ENCODE measurements at regions not wholly inside any gene's neighbourhood (a gene's known extent, or its start where the extent isn't known, plus 50 kb on each side); places are given as distances from the start of the nearest gene placed in this dataset.

- H4K20me1 ChIP-seq (ENCODE audit: insufficient read depth, low read length), result 0 out of 2 replicates have a peak, but pooled peaks cover 4% of the 10 kb centered on the region
- H3K27me3 ChIP-seq (ENCODE audit: low read depth, low read length), result peaks cover 76% of the 10 kb centered on the region
- H3K79me2 ChIP-seq (ENCODE audit: low read length), result no peaks in the 10 kb centered on the region
- H3K9ac ChIP-seq (ENCODE audit: low read length), result no peak overlapping the region
- H3K4me1 ChIP-seq (ENCODE audit: low read length), result peaks cover 18% of the 10 kb centered on the region
- no peaks in the 10 kb centered on the region for H3K9me3 ChIP-seq (ENCODE audit: insufficient read depth, low read length)
- peak overlapping the region; percentile 44 for H3K4me2 ChIP-seq (ENCODE audit: low read length)
- TF ChIP-seq CTCF (IDR thresholded peaks at IDR 0.05; ENCODE audit: low read depth, low read length) (no peak), EZH2phosphoT487 (IDR thresholded peaks at IDR 0.05; ENCODE audit: low read depth) (peak; percentile 44; the same call in 1 of the 2 replicates)
- H3K36me3 ChIP-seq (replicated peaks; ENCODE audit: low read depth, low read length), result no peaks in the 10 kb centered on the region
- H3K4me3 ChIP-seq (ENCODE audit: low read length), result no peak overlapping the region
- no peak overlapping the region for H2AFZ ChIP-seq (ENCODE audit: low read depth, low read length)
- no peak overlapping the region for H3K27ac ChIP-seq (ENCODE audit: low read length)
Observed at GRCh38 chr2:58350484-58350883, 109.4 kb upstream of the FANCL start.

- Histone ChIP-seq H4K20me1 (ENCODE audit: insufficient read depth, low read length) (0 out of 2 replicates have a peak, but pooled peaks cover 4% of the 10 kb centered on the region), H3K79me2 (ENCODE audit: low read length) (no peaks in the 10 kb centered on the region), H3K27ac (ENCODE audit: low read length) (no peak overlapping the region), H3K4me2 (ENCODE audit: low read length) (no peak overlapping the region), H2AFZ (ENCODE audit: low read depth, low read length) (no peak overlapping the region), H3K9me3 (ENCODE audit: insufficient read depth, low read length) (no peaks in the 10 kb centered on the region), H3K27me3 (ENCODE audit: low read depth, low read length) (peaks cover 60% of the 10 kb centered on the region), H3K4me1 (ENCODE audit: low read length) (peaks cover 10% of the 10 kb centered on the region), H3K9ac (ENCODE audit: low read length) (no peak overlapping the region), H3K4me3 (ENCODE audit: low read length) (no peak overlapping the region), H3K36me3 (replicated peaks; ENCODE audit: low read depth, low read length) (no peaks in the 10 kb centered on the region)
- TF ChIP-seq EZH2phosphoT487 (IDR thresholded peaks at IDR 0.05; ENCODE audit: low read depth) (no peak), CTCF (IDR thresholded peaks at IDR 0.05; ENCODE audit: low read depth, low read length) (no peak)
Observed at GRCh38 chr2:58347810-58348209, 106.7 kb upstream of the FANCL start.

- no peaks in the 10 kb centered on the region for H4K20me1 ChIP-seq (ENCODE audit: insufficient read depth, low read length)
- no peak overlapping the region for H3K4me3 ChIP-seq (ENCODE audit: low read length)
- no peak overlapping the region for H3K4me2 ChIP-seq (ENCODE audit: low read length)
- peaks cover 5% of the 10 kb centered on the region; the same call in 1 of the 2 replicates for H3K27me3 ChIP-seq (ENCODE audit: low read depth, low read length)
- H3K79me2 ChIP-seq (ENCODE audit: low read length), result no peaks in the 10 kb centered on the region
- H3K4me1 ChIP-seq (ENCODE audit: low read length), result no peaks in the 10 kb centered on the region
- no peak for TF ChIP-seq EZH2phosphoT487 (IDR thresholded peaks at IDR 0.05; ENCODE audit: low read depth)
- TF ChIP-seq CTCF (IDR thresholded peaks at IDR 0.05; ENCODE audit: low read depth, low read length), result no peak
- no peaks in the 10 kb centered on the region for H3K36me3 ChIP-seq (replicated peaks; ENCODE audit: low read depth, low read length)
- no peak overlapping the region for H3K9ac ChIP-seq (ENCODE audit: low read length)
- no peaks in the 10 kb centered on the region for H3K9me3 ChIP-seq (ENCODE audit: insufficient read depth, low read length)
- H2AFZ ChIP-seq (ENCODE audit: low read depth, low read length), result no peak overlapping the region
- no peak overlapping the region for H3K27ac ChIP-seq (ENCODE audit: low read length)
Observed at GRCh38 chr2:58341047-58341446, 99.9 kb upstream of the FANCL start.

- Histone ChIP-seq H3K4me2 (ENCODE audit: low read length) (no peak overlapping the region), H3K4me3 (ENCODE audit: low read length) (no peak overlapping the region), H3K9me3 (ENCODE audit: insufficient read depth, low read length) (no peaks in the 10 kb centered on the region), H3K27me3 (ENCODE audit: low read depth, low read length) (peaks cover 2% of the 10 kb centered on the region; the same call in 1 of the 2 replicates), H3K4me1 (ENCODE audit: low read length) (no peaks in the 10 kb centered on the region), H2AFZ (ENCODE audit: low read depth, low read length) (no peak overlapping the region), H4K20me1 (ENCODE audit: insufficient read depth, low read length) (no peaks in the 10 kb centered on the region), H3K36me3 (replicated peaks; ENCODE audit: low read depth, low read length) (no peaks in the 10 kb centered on the region), H3K79me2 (ENCODE audit: low read length) (no peaks in the 10 kb centered on the region), H3K27ac (ENCODE audit: low read length) (no peak overlapping the region), H3K9ac (ENCODE audit: low read length) (no peak overlapping the region)
- TF ChIP-seq CTCF (IDR thresholded peaks at IDR 0.05; ENCODE audit: low read depth, low read length) (no peak), EZH2phosphoT487 (IDR thresholded peaks at IDR 0.05; ENCODE audit: low read depth) (no peak)
Observed at GRCh38 chr2:58339548-58340243, 98.6 kb upstream of the FANCL start.

All from OCI-LY3 (cell line).